ENCODE measurements at regions not wholly inside any gene's neighbourhood (a gene's known extent, or its start where the extent isn't known, plus 50 kb on each side); places are given as distances from the start of the nearest gene placed in this dataset.

GRCh38 chr5:8321272-8321671, 452.3 kb downstream of the MTRR start:
- Histone ChIP-seq H3K4me1 (ENCODE audit: control insufficient read depth in 2 of 2, insufficient read depth in 2 of 2, low read length in 1 of 2) (no peaks in the 10 kb centered on the region), H3K27ac (ENCODE audit: low read depth in 2 of 2, low read length in 1 of 2) (no peak overlapping the region), H3K4me3 (ENCODE audit: low read depth in 1 of 2, low read length in 2 of 2) (no peak overlapping the region), H3K9me3 (ENCODE audit: control insufficient read depth in 2 of 2, insufficient read depth in 1 of 2, low read depth in 1 of 2, low read length in 1 of 2) (peaks cover 0 to 2% of the 10 kb centered on the region in 2 donors), H3K36me3 (ENCODE audit: control insufficient read depth in 2 of 2, insufficient read depth in 2 of 2, low read length in 1 of 2) (no peaks in the 10 kb centered on the region), H3K27me3 (ENCODE audit: control insufficient read depth in 1 of 2, insufficient read depth in 2 of 2, low read length in 2 of 2) (no peaks in the 10 kb centered on the region)
- 80 to 84% methylated on average over 1 of the region's 1 CpG for WGBS, 2 donors

DNA sequence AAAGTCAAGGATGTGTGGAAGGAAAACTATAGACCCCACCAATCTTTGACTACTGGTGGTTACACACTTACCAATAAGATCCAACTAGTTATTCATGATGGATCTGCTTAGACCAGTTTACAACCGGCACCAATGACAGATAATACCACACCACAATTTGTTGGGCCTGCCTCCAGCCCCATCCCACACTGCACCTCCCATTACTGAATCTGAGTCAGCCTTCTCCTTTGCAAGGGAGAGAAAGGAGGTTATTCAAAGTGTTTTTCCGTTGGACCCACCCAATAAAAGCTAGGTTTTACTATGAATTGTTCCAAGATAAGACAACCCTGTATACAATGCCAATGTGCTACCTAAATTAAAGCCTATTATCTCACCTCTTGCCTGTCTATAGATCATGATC, 453.5 kb downstream of the MTRR start:
- H3K27ac ChIP-seq (ENCODE audit: low read depth in 2 of 2, low read length in 1 of 2): no peak overlapping the region
- no peaks in the 10 kb centered on the region for H3K4me1 ChIP-seq (ENCODE audit: control insufficient read depth in 2 of 2, insufficient read depth in 2 of 2, low read length in 1 of 2)
- 45 to 59% methylated on average over 2 of the region's 2 CpGs for WGBS, 2 donors
- H3K27me3 ChIP-seq (ENCODE audit: control insufficient read depth in 1 of 2, insufficient read depth in 2 of 2, low read length in 2 of 2): no peaks in the 10 kb centered on the region
- no peak overlapping the region for H3K4me3 ChIP-seq (ENCODE audit: low read depth in 1 of 2, low read length in 2 of 2)
- no peaks in the 10 kb centered on the region for H3K36me3 ChIP-seq (ENCODE audit: control insufficient read depth in 2 of 2, insufficient read depth in 2 of 2, low read length in 1 of 2)
- no peaks in the 10 kb centered on the region for H3K9me3 ChIP-seq (ENCODE audit: control insufficient read depth in 2 of 2, insufficient read depth in 1 of 2, low read depth in 1 of 2, low read length in 1 of 2)

GRCh38 chr5:8327016-8327415, 458.1 kb downstream of the MTRR start:
- Histone ChIP-seq H3K4me3 (ENCODE audit: low read depth in 1 of 2, low read length in 2 of 2) (no peak overlapping the region), H3K9me3 (ENCODE audit: control insufficient read depth in 2 of 2, insufficient read depth in 1 of 2, low read depth in 1 of 2, low read length in 1 of 2) (no peaks in the 10 kb centered on the region), H3K27me3 (ENCODE audit: control insufficient read depth in 1 of 2, insufficient read depth in 2 of 2, low read length in 2 of 2) (no peaks in the 10 kb centered on the region), H3K36me3 (ENCODE audit: control insufficient read depth in 2 of 2, insufficient read depth in 2 of 2, low read length in 1 of 2) (no peaks in the 10 kb centered on the region), H3K4me1 (ENCODE audit: control insufficient read depth in 2 of 2, insufficient read depth in 2 of 2, low read length in 1 of 2) (no peaks in the 10 kb centered on the region), H3K27ac (ENCODE audit: low read depth in 2 of 2, low read length in 1 of 2) (no peak overlapping the region)
- 66 to 68% methylated on average over 4 of the region's 4 CpGs for WGBS, 2 donors

DNA sequence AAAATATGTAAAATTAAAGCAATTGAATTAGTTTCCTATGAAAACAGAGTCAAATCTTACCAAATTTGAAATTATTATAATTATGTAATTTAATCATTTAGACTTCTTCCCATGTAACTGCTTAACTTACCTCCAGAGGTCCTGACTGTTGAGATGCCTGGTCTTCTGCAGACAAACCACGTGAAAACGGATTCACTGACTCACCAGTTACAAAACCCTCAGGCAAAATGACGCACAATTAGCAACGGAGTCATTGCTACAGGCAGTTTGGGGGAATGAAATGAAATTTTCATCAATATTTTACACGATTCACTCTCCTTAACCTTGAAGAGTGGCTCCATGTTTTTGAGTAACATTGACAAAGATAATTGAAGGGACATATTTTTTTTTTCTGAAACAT, 460.8 kb downstream of the MTRR start:
- no peaks in the 10 kb centered on the region for H3K27me3 ChIP-seq (ENCODE audit: control insufficient read depth in 1 of 2, insufficient read depth in 2 of 2, low read length in 2 of 2)
- H3K4me3 ChIP-seq (ENCODE audit: low read depth in 1 of 2, low read length in 2 of 2): no peak overlapping the region
- H3K27ac ChIP-seq (ENCODE audit: low read depth in 2 of 2, low read length in 1 of 2): no peak overlapping the region
- H3K9me3 ChIP-seq (ENCODE audit: control insufficient read depth in 2 of 2, insufficient read depth in 1 of 2, low read depth in 1 of 2, low read length in 1 of 2): no peaks in the 10 kb centered on the region
- WGBS, 2 donors: 63 to 73% methylated on average over 5 of the region's 5 CpGs
- H3K36me3 ChIP-seq (ENCODE audit: control insufficient read depth in 2 of 2, insufficient read depth in 2 of 2, low read length in 1 of 2): no peaks in the 10 kb centered on the region
- no peaks in the 10 kb centered on the region for H3K4me1 ChIP-seq (ENCODE audit: control insufficient read depth in 2 of 2, insufficient read depth in 2 of 2, low read length in 1 of 2)

DNA sequence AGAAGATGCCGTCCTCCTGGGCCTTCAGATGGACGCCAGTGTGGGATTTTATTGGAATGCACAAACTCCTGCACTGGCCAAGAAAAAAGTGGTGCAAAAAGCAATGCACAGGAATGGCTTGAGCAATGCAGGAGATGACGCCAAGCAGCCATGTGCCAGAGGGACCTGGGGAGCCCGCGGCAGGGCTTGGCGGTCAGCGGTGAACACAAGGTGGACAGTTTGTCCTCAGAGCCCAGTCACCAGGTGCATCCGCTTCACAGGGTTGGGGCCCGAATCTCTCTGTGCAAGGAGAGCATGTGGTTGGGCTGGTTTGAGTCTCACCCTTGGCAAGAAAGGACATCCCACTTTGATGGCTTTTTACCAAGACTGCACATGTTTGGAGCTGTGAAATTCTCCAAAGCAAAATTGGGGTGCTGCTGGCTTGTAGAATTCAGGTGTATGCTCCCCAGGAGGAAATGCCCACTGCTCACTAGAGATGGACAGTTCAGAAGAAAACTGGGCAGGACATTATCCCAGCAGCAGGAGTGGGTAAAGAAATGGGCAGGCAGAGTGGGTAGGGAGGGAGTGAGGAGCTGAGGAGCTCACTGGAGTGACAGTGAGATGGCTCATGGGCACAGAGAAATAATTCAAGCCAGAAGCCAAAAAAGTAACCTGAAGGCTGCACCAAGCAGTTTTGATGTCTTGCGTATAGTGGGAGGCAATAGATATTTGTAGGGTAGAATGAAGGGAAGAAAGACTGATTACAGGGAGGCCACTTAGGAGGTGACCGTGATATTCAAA, 463.9 kb downstream of the MTRR start:
- H3K9me3 ChIP-seq (ENCODE audit: control insufficient read depth in 2 of 2, insufficient read depth in 1 of 2, low read depth in 1 of 2, low read length in 1 of 2): no peaks in the 10 kb centered on the region
- no peaks in the 10 kb centered on the region for H3K27me3 ChIP-seq (ENCODE audit: control insufficient read depth in 1 of 2, insufficient read depth in 2 of 2, low read length in 2 of 2)
- no peak overlapping the region for H3K27ac ChIP-seq (ENCODE audit: low read depth in 2 of 2, low read length in 1 of 2)
- H3K36me3 ChIP-seq (ENCODE audit: control insufficient read depth in 2 of 2, insufficient read depth in 2 of 2, low read length in 1 of 2): no peaks in the 10 kb centered on the region
- H3K4me3 ChIP-seq (ENCODE audit: low read depth in 1 of 2, low read length in 2 of 2): no peak overlapping the region
- no peaks in the 10 kb centered on the region for H3K4me1 ChIP-seq (ENCODE audit: control insufficient read depth in 2 of 2, insufficient read depth in 2 of 2, low read length in 1 of 2)
- 92 to 93% methylated on average over 11 of the region's 11 CpGs for WGBS, 2 donors

DNA sequence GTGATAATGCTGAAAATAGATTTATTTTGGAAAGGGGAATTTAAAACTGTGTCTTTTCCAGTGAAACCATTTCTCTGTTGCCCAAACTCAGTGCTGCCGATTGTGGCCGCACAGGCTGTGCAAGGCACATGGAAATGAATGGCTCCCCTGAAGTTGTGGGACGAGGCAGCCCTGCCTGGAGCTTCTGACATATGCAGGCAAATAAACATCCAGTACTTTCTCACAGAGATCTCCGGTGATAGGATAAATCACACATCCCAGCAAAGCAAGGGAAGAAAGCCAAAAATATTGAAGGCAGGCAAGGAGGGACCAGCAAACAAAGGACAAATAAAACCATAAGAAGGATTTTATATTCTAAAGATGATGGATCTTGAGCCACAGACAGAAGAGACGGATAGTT, 464.5 kb downstream of the MTRR start:
- 60 to 65% methylated on average over 5 of the region's 5 CpGs for WGBS, 2 donors
- Histone ChIP-seq H3K27me3 (ENCODE audit: control insufficient read depth in 1 of 2, insufficient read depth in 2 of 2, low read length in 2 of 2) (no peaks in the 10 kb centered on the region), H3K36me3 (ENCODE audit: control insufficient read depth in 2 of 2, insufficient read depth in 2 of 2, low read length in 1 of 2) (no peaks in the 10 kb centered on the region)

DNA sequence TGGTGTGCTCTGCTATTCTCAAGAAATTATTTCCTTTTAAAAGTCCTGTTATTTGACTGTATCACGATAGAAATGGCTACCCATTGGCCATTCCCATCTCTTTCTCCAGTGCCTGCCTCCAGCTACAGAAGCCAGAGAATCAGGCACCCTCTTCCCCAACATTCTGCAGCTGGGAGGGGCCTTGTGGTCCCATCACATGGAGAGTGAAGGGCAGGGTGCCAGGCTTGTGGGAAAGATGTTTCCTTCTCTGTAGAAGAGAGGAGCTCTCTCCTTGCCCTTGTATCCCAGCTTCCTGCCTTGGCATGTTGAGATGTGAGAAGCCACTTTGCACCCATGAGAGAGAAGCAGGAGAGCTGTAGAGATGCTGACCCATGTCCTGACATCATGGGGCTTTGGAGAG, 465.0 kb downstream of the MTRR start:
- Histone ChIP-seq H3K4me1 (ENCODE audit: control insufficient read depth in 2 of 2, insufficient read depth in 2 of 2, low read length in 1 of 2) (no peaks in the 10 kb centered on the region), H3K9me3 (ENCODE audit: control insufficient read depth in 2 of 2, insufficient read depth in 1 of 2, low read depth in 1 of 2, low read length in 1 of 2) (no peaks in the 10 kb centered on the region), H3K27me3 (ENCODE audit: control insufficient read depth in 1 of 2, insufficient read depth in 2 of 2, low read length in 2 of 2) (no peaks in the 10 kb centered on the region), H3K27ac (ENCODE audit: low read depth in 2 of 2, low read length in 1 of 2) (no peak overlapping the region), H3K4me3 (ENCODE audit: low read depth in 1 of 2, low read length in 2 of 2) (no peak overlapping the region), H3K36me3 (ENCODE audit: control insufficient read depth in 2 of 2, insufficient read depth in 2 of 2, low read length in 1 of 2) (no peaks in the 10 kb centered on the region)
- 50 to 69% methylated on average over 1 of the region's 1 CpG for WGBS, 2 donors

More for the DNA sequence above, 464.5 kb downstream of the MTRR start:
- no peaks in the 10 kb centered on the region for H3K9me3 ChIP-seq (ENCODE audit: control insufficient read depth in 2 of 2, insufficient read depth in 1 of 2, low read depth in 1 of 2, low read length in 1 of 2)
- H3K27ac ChIP-seq (ENCODE audit: low read depth in 2 of 2, low read length in 1 of 2): no peak overlapping the region
- no peaks in the 10 kb centered on the region for H3K4me1 ChIP-seq (ENCODE audit: control insufficient read depth in 2 of 2, insufficient read depth in 2 of 2, low read length in 1 of 2)
- H3K4me3 ChIP-seq (ENCODE audit: low read depth in 1 of 2, low read length in 2 of 2): no peak overlapping the region

DNA sequence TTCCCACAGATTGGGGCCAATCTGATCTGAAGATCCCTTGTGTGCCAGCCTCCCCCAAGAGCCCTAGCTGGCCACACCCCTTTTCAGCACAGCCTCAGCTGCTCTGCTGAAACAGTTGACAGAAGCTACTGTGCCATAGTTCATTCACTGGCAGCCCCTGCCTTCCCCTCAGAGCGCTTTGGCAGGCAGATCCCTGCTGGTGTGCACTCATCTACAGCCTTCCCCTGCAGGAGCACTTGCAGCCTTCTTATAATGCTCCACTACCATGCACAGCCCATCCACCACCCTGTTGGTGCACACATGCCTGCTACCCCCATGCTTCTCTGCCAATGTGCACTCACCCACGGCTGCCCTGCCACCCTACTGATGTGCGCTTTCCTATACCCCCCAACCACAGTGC, 471.3 kb downstream of the MTRR start:
- WGBS, 2 donors: 68 to 73% methylated on average over 3 of the region's 3 CpGs
- Histone ChIP-seq H3K4me1 (ENCODE audit: control insufficient read depth in 2 of 2, insufficient read depth in 2 of 2, low read length in 1 of 2) (no peaks in the 10 kb centered on the region), H3K9me3 (ENCODE audit: control insufficient read depth in 2 of 2, insufficient read depth in 1 of 2, low read depth in 1 of 2, low read length in 1 of 2) (peaks cover 0 to 5% of the 10 kb centered on the region in 2 donors), H3K36me3 (ENCODE audit: control insufficient read depth in 2 of 2, insufficient read depth in 2 of 2, low read length in 1 of 2) (no peaks in the 10 kb centered on the region), H3K4me3 (ENCODE audit: low read depth in 1 of 2, low read length in 2 of 2) (no peak overlapping the region), H3K27me3 (ENCODE audit: control insufficient read depth in 1 of 2, insufficient read depth in 2 of 2, low read length in 2 of 2) (no peaks in the 10 kb centered on the region), H3K27ac (ENCODE audit: low read depth in 2 of 2, low read length in 1 of 2) (no peak overlapping the region)

- Histone ChIP-seq H3K27ac (ENCODE audit: low read depth in 2 of 2, low read length in 1 of 2) (no peak overlapping the region), H3K36me3 (ENCODE audit: control insufficient read depth in 2 of 2, insufficient read depth in 2 of 2, low read length in 1 of 2) (no peaks in the 10 kb centered on the region), H3K4me1 (ENCODE audit: control insufficient read depth in 2 of 2, insufficient read depth in 2 of 2, low read length in 1 of 2) (no peaks in the 10 kb centered on the region), H3K9me3 (ENCODE audit: control insufficient read depth in 2 of 2, insufficient read depth in 1 of 2, low read depth in 1 of 2, low read length in 1 of 2) (peaks cover 0 to 5% of the 10 kb centered on the region in 2 donors), H3K27me3 (ENCODE audit: control insufficient read depth in 1 of 2, insufficient read depth in 2 of 2, low read length in 2 of 2) (no peaks in the 10 kb centered on the region), H3K4me3 (ENCODE audit: low read depth in 1 of 2, low read length in 2 of 2) (no peak overlapping the region)
- WGBS, 2 donors: 35 to 39% methylated on average over 1 of the region's 1 CpG
Measured at GRCh38 chr5:8340739-8341344, 471.9 kb downstream of the MTRR start.

DNA sequence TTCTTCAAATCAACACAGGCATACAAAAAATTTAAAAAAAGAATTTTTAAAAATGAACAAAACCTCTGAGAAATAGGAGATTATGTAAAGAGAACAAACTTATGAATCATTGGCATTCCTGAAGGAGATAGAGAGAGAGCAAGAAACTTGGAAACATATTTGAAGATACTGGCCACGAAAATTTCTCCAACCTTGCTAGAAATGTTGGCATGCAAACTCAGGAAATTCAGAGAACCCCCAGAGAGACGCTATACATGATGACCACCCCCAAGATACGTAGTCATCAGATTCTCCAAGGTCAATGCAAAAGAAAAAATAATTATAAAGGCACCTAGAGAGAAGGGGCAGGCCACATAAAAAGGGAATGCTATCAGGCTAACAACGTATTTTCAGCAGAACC, 472.5 kb downstream of the MTRR start:
- H3K27ac ChIP-seq (ENCODE audit: low read depth in 2 of 2, low read length in 1 of 2): no peak overlapping the region
- peaks cover 0 to 5% of the 10 kb centered on the region in 2 donors for H3K9me3 ChIP-seq (ENCODE audit: control insufficient read depth in 2 of 2, insufficient read depth in 1 of 2, low read depth in 1 of 2, low read length in 1 of 2)
- H3K27me3 ChIP-seq (ENCODE audit: control insufficient read depth in 1 of 2, insufficient read depth in 2 of 2, low read length in 2 of 2): no peaks in the 10 kb centered on the region
- 56 to 77% methylated on average over 4 of the region's 4 CpGs for WGBS, 2 donors
- H3K4me1 ChIP-seq (ENCODE audit: control insufficient read depth in 2 of 2, insufficient read depth in 2 of 2, low read length in 1 of 2): no peaks in the 10 kb centered on the region
- H3K36me3 ChIP-seq (ENCODE audit: control insufficient read depth in 2 of 2, insufficient read depth in 2 of 2, low read length in 1 of 2): no peaks in the 10 kb centered on the region
- H3K4me3 ChIP-seq (ENCODE audit: low read depth in 1 of 2, low read length in 2 of 2): no peak overlapping the region
